Smooth muscle cell (in vitro differentiated cells): ENCODE measurements at regions not wholly inside any gene's neighbourhood (a gene's known extent, or its start where the extent isn't known, plus 50 kb on each side); places are given as distances from the start of the nearest gene placed in this dataset.
"Not testable (repeated sequence)": the region's sequence is repeated elsewhere in the genome, so short reads cannot be mapped to it uniquely, and the experiment has no call there.

ENCODE experiments used
- DNase-seq: peaks from one replicate; lab custom pipeline; 2025; ENCODE audit not compliant: unreplicated experiment; lab: John Stamatoyannopoulos, UW
- H2AFZ ChIP-seq: fragments of 200-600 bp; sonication (generic); 2 replicates; pipeline ENCODE4 v1.6.0; 2016; ENCODE audit warnings: antibody characterized with exemption, low read depth, mild to moderate bottlenecking
- H3F3A ChIP-seq: fragments of 200-600 bp; sonication (generic); 2 replicates; pipeline ENCODE4 v1.6.0; 2017; ENCODE audit warnings: antibody characterized with exemption, low read depth
- H3K27ac ChIP-seq: fragments of 200-600 bp; sonication (generic); 2 replicates; pipeline ENCODE4 v1.5.1; 2016; ENCODE audit warnings: low read depth, mild to moderate bottlenecking
- H3K27me3 ChIP-seq: fragments of 200-600 bp; sonication (generic); 2 replicates; pipeline ENCODE4 v1.6.1; 2016; ENCODE audit warnings: low read depth, mild to moderate bottlenecking
- H3K36me3 ChIP-seq: fragments of 200-600 bp; sonication (generic); 2 replicates; pipeline ENCODE4 v1.5.1; 2016; ENCODE audit warnings: low read depth
- H3K4me1 ChIP-seq: fragments of 200-600 bp; sonication (generic); 2 replicates; pipeline ENCODE4 v1.5.1; 2016; ENCODE audit warnings: low read depth
- H3K4me2 ChIP-seq: fragments of 200-600 bp; sonication (generic); 2 replicates; pipeline ENCODE4 v1.6.0; 2016; ENCODE audit warnings: mild to moderate bottlenecking
- H3K4me3 ChIP-seq: fragments of 200-600 bp; sonication (generic); 2 replicates; pipeline ENCODE4 v1.5.1; 2016; ENCODE audit warnings: mild to moderate bottlenecking
- H3K79me2 ChIP-seq: fragments of 200-600 bp; sonication (generic); 2 replicates; pipeline ENCODE4 v1.6.0; 2016; ENCODE audit warnings: low read depth, mild to moderate bottlenecking
- H3K9ac ChIP-seq: fragments of 200-600 bp; sonication (generic); 2 replicates; pipeline ENCODE4 v1.6.0; 2016; ENCODE audit warnings: low read depth
- H3K9me3 ChIP-seq: fragments of 200-600 bp; sonication (generic); replicated peaks from 2 replicates; pipeline ENCODE4 v1.5.1; 2016; ENCODE audit warnings: low read depth
- H4K20me1 ChIP-seq: fragments of 200-600 bp; sonication (generic); 2 replicates; pipeline ENCODE4 v1.6.0; 2016; ENCODE audit warnings: low read depth
- CTCF ChIP-seq: fragments of 200-600 bp; sonication (generic); IDR thresholded peaks from 2 replicates; pipeline ENCODE4 v1.5.1; 2017; ENCODE audit warnings: borderline replicate concordance, mild to moderate bottlenecking, antibody characterized with exemption; ENCODE audit not compliant: insufficient read depth, poor library complexity, severe bottlenecking
- WGBS: methylation state at CpG from one replicate; pipeline ENCODE4 v1.1.7; 2016; ENCODE audit warnings: low lambda C conversion rate; 5-methylcytosine and 5-hydroxymethylcytosine counted together

GRCh38 chr15:66872405-66872804, 170.4 kb downstream of the SMAD6 start:
- no peak for DNase-seq

GRCh38 chr15:66873331-66873730, 171.3 kb downstream of the SMAD6 start:
- H3K9me3 ChIP-seq, H3K27ac ChIP-seq, H3K4me3 ChIP-seq, H3K27me3 ChIP-seq, H3F3A ChIP-seq, DNase-seq, H4K20me1 ChIP-seq, H3K9ac ChIP-seq, H3K36me3 ChIP-seq, H3K4me2 ChIP-seq, H3K4me1 ChIP-seq, H2AFZ ChIP-seq, H3K79me2 ChIP-seq: not testable (repeated sequence)
- 89% methylated on average over 3 of the region's 3 CpGs for WGBS

More at GRCh38 chr15:66872405-66872804, 170.4 kb downstream of the SMAD6 start:
- Histone ChIP-seq H3K27me3 (no peaks in the 10 kb centered on the region), H3K36me3 (no peaks in the 10 kb centered on the region), H2AFZ (no peak overlapping the region), H3K79me2 (no peaks in the 10 kb centered on the region), H4K20me1 (no peaks in the 10 kb centered on the region), H3K9ac (no peak overlapping the region), H3K4me1 (no peaks in the 10 kb centered on the region), H3K4me3 (no peak overlapping the region), H3K9me3 (no peaks in the 10 kb centered on the region), H3F3A (peaks cover 3% of the 10 kb centered on the region), H3K4me2 (peak overlapping the region; percentile 10), H3K27ac (no peak overlapping the region)
- no peak for TF ChIP-seq CTCF

GRCh38 chr15:66873856-66874255, 171.8 kb downstream of the SMAD6 start:
- Histone ChIP-seq H3K4me3 (no peak overlapping the region), H3K79me2 (no peaks in the 10 kb centered on the region), H3K4me2 (no peak overlapping the region), H4K20me1 (no peaks in the 10 kb centered on the region), H3F3A (peaks cover 3% of the 10 kb centered on the region), H3K4me1 (no peaks in the 10 kb centered on the region), H3K27ac (no peak overlapping the region), H3K36me3 (no peaks in the 10 kb centered on the region), H3K27me3 (peaks cover 3% of the 10 kb centered on the region), H3K9ac (no peak overlapping the region), H3K9me3 (no peaks in the 10 kb centered on the region), H2AFZ (no peak overlapping the region)
- no peak for TF ChIP-seq CTCF
- WGBS = 95% methylated on average over 6 of the region's 6 CpGs
- no peak for DNase-seq

DNA sequence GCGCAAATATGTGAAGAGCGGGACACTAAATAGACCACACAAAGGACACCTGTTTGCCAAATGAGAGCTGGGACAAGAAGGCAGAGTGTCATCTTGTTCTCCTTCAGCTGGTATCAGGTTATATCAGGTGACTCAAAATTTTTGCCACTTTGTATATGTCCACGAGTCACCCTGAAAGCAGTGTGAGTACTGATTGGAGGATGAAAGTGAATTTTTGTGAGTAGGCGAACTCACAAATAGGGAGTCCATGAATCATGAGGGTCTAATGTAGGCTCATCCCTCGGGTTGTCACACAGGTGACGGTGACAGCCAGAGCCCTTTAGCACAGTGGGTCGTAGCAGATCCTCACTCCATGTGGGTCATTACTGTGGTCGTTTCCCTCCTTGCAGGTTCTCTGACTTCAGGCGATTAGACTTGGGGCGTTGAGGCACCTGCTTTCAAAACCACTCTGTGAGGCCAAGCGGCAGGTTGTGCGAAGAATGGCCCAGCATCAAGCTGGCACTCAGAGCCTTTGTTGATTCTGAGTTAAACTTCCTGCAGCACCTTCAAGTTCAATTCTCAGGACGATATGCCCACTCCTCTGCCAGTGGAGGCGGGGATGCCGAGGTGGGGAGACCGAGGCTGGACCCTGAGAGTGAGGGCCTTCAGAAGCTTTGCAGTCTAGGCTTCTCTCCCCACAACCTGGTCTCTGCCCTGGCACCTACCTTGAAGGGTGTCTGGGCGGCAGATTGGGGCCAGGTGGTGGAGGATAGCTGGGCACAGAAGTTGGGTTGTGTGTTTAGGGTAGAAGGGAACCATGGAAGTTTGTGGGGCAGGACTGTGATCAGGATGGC, 173.8 kb downstream of the SMAD6 start:
- Histone ChIP-seq H3K27ac (no peak overlapping the region), H2AFZ (no peak overlapping the region), H3F3A (peaks cover 3% of the 10 kb centered on the region), H3K79me2 (no peaks in the 10 kb centered on the region), H3K9me3 (no peaks in the 10 kb centered on the region), H3K9ac (no peak overlapping the region), H3K36me3 (no peaks in the 10 kb centered on the region), H3K4me2 (no peak overlapping the region), H3K4me1 (no peaks in the 10 kb centered on the region), H3K27me3 (peaks cover 3% of the 10 kb centered on the region), H3K4me3 (no peak overlapping the region), H4K20me1 (no peaks in the 10 kb centered on the region)
- no peak for DNase-seq
- TF ChIP-seq CTCF = no peak
- 89% methylated on average over 17 of the region's 17 CpGs for WGBS
